ENCODE measurements at regions not wholly inside any gene's neighbourhood (a gene's known extent, or its start where the extent isn't known, plus 50 kb on each side); places are given as distances from the start of the nearest gene placed in this dataset.

- H3K9me3 ChIP-seq (ENCODE audit: control insufficient read depth, insufficient read depth, low read depth, low read length): no peaks in the 10 kb centered on the region
- ChIA-PET CTCF (interaction anchor here (0.6 kb wide), 1 partner anchor 403 kb away, joined by 3 read pairs; no protein-coding TSS in a partner anchor), POLR2A (no interaction called here)
- no peak for TF ChIP-seq ZFP69B (tag by site-specific recombination; IDR thresholded peaks at IDR 0.05)
- no peak for TF ChIP-seq ZNF639 (tag by site-specific recombination; IDR thresholded peaks at IDR 0.05)
- TF ChIP-seq, protein P1, sequence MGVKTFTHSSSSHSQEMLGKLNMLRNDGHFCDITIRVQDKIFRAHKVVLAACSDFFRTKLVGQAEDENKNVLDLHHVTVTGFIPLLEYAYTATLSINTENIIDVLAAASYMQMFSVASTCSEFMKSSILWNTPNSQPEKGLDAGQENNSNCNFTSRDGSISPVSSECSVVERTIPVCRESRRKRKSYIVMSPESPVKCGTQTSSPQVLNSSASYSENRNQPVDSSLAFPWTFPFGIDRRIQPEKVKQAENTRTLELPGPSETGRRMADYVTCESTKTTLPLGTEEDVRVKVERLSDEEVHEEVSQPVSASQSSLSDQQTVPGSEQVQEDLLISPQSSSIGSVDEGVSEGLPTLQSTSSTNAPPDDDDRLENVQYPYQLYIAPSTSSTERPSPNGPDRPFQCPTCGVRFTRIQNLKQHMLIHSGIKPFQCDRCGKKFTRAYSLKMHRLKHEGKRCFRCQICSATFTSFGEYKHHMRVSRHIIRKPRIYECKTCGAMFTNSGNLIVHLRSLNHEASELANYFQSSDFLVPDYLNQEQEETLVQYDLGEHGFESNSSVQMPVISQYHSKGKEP (tag by site-specific recombination; IDR thresholded peaks at IDR 0.05): no peak
- no peak for TF ChIP-seq GFI1B (tag by site-specific recombination; IDR thresholded peaks at IDR 0.05)
- no peak for TF ChIP-seq KLF17 (tag by site-specific recombination; IDR thresholded peaks at IDR 0.05)
- no peak for TF ChIP-seq ZNF473 (tag by site-specific recombination; IDR thresholded peaks at IDR 0.05)
- no peak for TF ChIP-seq ZNF830 (tag by site-specific recombination; IDR thresholded peaks at IDR 0.05; ENCODE audit: low read depth)
- H3K36me3 ChIP-seq (ENCODE audit: control insufficient read depth in 2 of 2, insufficient read depth in 1 of 2, low read length in 2 of 2): no peaks in the 10 kb centered on the region
- no peak overlapping the region for H3K27ac ChIP-seq (ENCODE audit: extremely low read depth, low read depth, low read length)
- no peaks in the 10 kb centered on the region for H3K4me1 ChIP-seq (ENCODE audit: control insufficient read depth, insufficient read depth, low read length)
- no peak overlapping the region for H3K4me3 ChIP-seq (ENCODE audit: low read depth, low read length)
Measured at GRCh38 chr13:54194233-54195024, 1165.8 kb downstream of the OLFM4 start.

- H3K36me3 ChIP-seq (ENCODE audit: control insufficient read depth in 2 of 2, insufficient read depth in 1 of 2, low read length in 2 of 2): no peaks in the 10 kb centered on the region
- ChIA-PET CTCF (no interaction called here), POLR2A (no interaction called here)
- H3K4me1 ChIP-seq (ENCODE audit: control insufficient read depth, insufficient read depth, low read length): no peaks in the 10 kb centered on the region
- no peak overlapping the region for H3K27ac ChIP-seq (ENCODE audit: extremely low read depth, low read depth, low read length)
- H3K9me3 ChIP-seq (ENCODE audit: control insufficient read depth, insufficient read depth, low read depth, low read length): no peaks in the 10 kb centered on the region
- H3K4me3 ChIP-seq (ENCODE audit: low read depth, low read length): no peak overlapping the region
- no peak for TF ChIP-seq ZFHX2 (tag by site-specific recombination; conservative IDR thresholded peaks at IDR 0.05)
Measured at GRCh38 chr13:54196684-54197083, 1168.1 kb downstream of the OLFM4 start.

- no peak overlapping the region for H3K27ac ChIP-seq (ENCODE audit: extremely low read depth, low read depth, low read length)
- TF ChIP-seq GFI1B (tag by site-specific recombination; IDR thresholded peaks at IDR 0.05) (no peak), KLF17 (tag by site-specific recombination; IDR thresholded peaks at IDR 0.05) (no peak), ZNF140 (tag by site-specific recombination; IDR thresholded peaks at IDR 0.05) (no peak), ZNF654 (tag by site-specific recombination; IDR thresholded peaks at IDR 0.05; ENCODE audit: low read depth) (no peak), CTCF (tag by site-specific recombination; IDR thresholded peaks at IDR 0.05) (no peak), ZNF37A (tag by site-specific recombination; IDR thresholded peaks at IDR 0.05) (no peak), ZSCAN23 (tag by site-specific recombination; IDR thresholded peaks at IDR 0.05) (no peak), ZNF404 (tag by site-specific recombination; IDR thresholded peaks at IDR 0.05) (no peak), HIC1 (tag by site-specific recombination; IDR thresholded peaks at IDR 0.05) (no peak)
- TF ChIP-seq, protein P1 (tag by site-specific recombination; IDR thresholded peaks at IDR 0.05): no peak
- ChIA-PET CTCF (no interaction called here), POLR2A (no interaction called here)
- H3K36me3 ChIP-seq (ENCODE audit: control insufficient read depth in 2 of 2, insufficient read depth in 1 of 2, low read length in 2 of 2): no peaks in the 10 kb centered on the region
- H3K9me3 ChIP-seq (ENCODE audit: control insufficient read depth, insufficient read depth, low read depth, low read length): no peaks in the 10 kb centered on the region
- H3K4me3 ChIP-seq (ENCODE audit: low read depth, low read length): no peak overlapping the region
- no peaks in the 10 kb centered on the region for H3K4me1 ChIP-seq (ENCODE audit: control insufficient read depth, insufficient read depth, low read length)
Measured at GRCh38 chr13:54198911-54199310, 1170.3 kb downstream of the OLFM4 start.
